ENCODE measurements at regions not wholly inside any gene's neighbourhood (a gene's known extent, or its start where the extent isn't known, plus 50 kb on each side); places are given as distances from the start of the nearest gene placed in this dataset.

GRCh38 chr10:117472872-117473271 is 69.7 kb upstream of the EMX2 start:
- no peaks in the 10 kb centered on the region for H3K9me3 ChIP-seq
- no peak overlapping the region for H3K9ac ChIP-seq
- no peaks in the 10 kb centered on the region for H4K20me1 ChIP-seq
- no peaks in the 10 kb centered on the region for H3K36me3 ChIP-seq
- no peak overlapping the region for H3K27ac ChIP-seq
- TF ChIP-seq Cebpa-rat (IDR thresholded peaks at IDR 0.05): no peak
- H3K4me2 ChIP-seq: no peak overlapping the region
- no peak overlapping the region for H3K4me3 ChIP-seq
- H3K4me1 ChIP-seq: peaks cover 15% of the 10 kb centered on the region
- H3K27me3 ChIP-seq: no peaks in the 10 kb centered on the region

- no peak overlapping the region for H3K9ac ChIP-seq
- H3K4me1 ChIP-seq: peaks cover under 1% of the 10 kb centered on the region; the same call in 1 of the 2 replicates
- H3K4me3 ChIP-seq: no peak overlapping the region
- H3K36me3 ChIP-seq: no peaks in the 10 kb centered on the region
- no peak overlapping the region for H3K4me2 ChIP-seq
- no peaks in the 10 kb centered on the region for H3K27me3 ChIP-seq
- no peak; the same call in 1 of the 2 replicates for TF ChIP-seq Cebpa-rat (IDR thresholded peaks at IDR 0.05)
- no peak overlapping the region for H3K27ac ChIP-seq
- no peaks in the 10 kb centered on the region for H3K9me3 ChIP-seq
- H4K20me1 ChIP-seq: no peaks in the 10 kb centered on the region
Observed at GRCh38 chr10:117471344-117471874, 71.1 kb upstream of the EMX2 start.

- Histone ChIP-seq H4K20me1 (no peaks in the 10 kb centered on the region), H3K9me3 (no peaks in the 10 kb centered on the region), H3K4me2 (no peak overlapping the region), H3K4me3 (no peak overlapping the region), H3K27me3 (no peaks in the 10 kb centered on the region), H3K4me1 (no peaks in the 10 kb centered on the region), H3K27ac (no peak overlapping the region), H3K9ac (no peak overlapping the region), H3K36me3 (no peaks in the 10 kb centered on the region)
- TF ChIP-seq Cebpa-rat (IDR thresholded peaks at IDR 0.05): no peak
Observed at GRCh38 chr10:117470733-117471132, 71.8 kb upstream of the EMX2 start.

GRCh38 chr10:117468665-117469064 is 73.9 kb upstream of the EMX2 start:
- Histone ChIP-seq H3K4me2 (no peak overlapping the region), H3K36me3 (no peaks in the 10 kb centered on the region), H3K9ac (no peak overlapping the region), H3K9me3 (no peaks in the 10 kb centered on the region), H3K27me3 (no peaks in the 10 kb centered on the region), H3K27ac (no peak overlapping the region), H3K4me3 (no peak overlapping the region), H3K4me1 (no peaks in the 10 kb centered on the region), H4K20me1 (no peaks in the 10 kb centered on the region)
- TF ChIP-seq Cebpa-rat (IDR thresholded peaks at IDR 0.05): no peak

- TF ChIP-seq Cebpa-rat (IDR thresholded peaks at IDR 0.05): no peak
- no peaks in the 10 kb centered on the region; the same call in 1 of the 2 replicates for H3K9me3 ChIP-seq
- no peak overlapping the region for H3K9ac ChIP-seq
- no peaks in the 10 kb centered on the region for H4K20me1 ChIP-seq
- no peaks in the 10 kb centered on the region for H3K4me1 ChIP-seq
- no peaks in the 10 kb centered on the region for H3K27me3 ChIP-seq
- H3K36me3 ChIP-seq: no peaks in the 10 kb centered on the region
- H3K27ac ChIP-seq: no peak overlapping the region
- no peak overlapping the region for H3K4me3 ChIP-seq
- H3K4me2 ChIP-seq: no peak overlapping the region
Observed at GRCh38 chr10:117464176-117464575, 78.4 kb upstream of the EMX2 start.

DNA sequence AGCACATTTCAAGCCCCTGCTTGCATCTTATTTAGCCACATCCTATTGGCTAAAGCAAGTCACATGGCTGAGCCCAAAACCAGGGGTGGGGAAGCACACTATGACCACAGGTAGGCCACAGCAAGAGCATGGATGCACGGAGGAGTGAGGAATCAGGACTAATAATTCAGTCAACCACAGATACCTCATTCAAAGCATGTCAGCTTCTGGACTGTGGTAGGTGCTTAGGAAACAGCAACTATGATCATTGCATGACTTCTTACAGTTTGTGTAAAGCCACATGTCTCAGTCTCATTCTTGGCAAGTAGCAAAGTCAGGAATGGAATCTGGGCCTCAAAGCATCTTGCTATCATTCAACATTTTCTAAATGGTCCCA is 79.0 kb upstream of the EMX2 start:
- no peaks in the 10 kb centered on the region for H4K20me1 ChIP-seq
- no peaks in the 10 kb centered on the region for H3K36me3 ChIP-seq
- H3K4me1 ChIP-seq: no peaks in the 10 kb centered on the region
- no peaks in the 10 kb centered on the region for H3K27me3 ChIP-seq
- no peak overlapping the region for H3K9ac ChIP-seq
- no peaks in the 10 kb centered on the region; the same call in 1 of the 2 replicates for H3K9me3 ChIP-seq
- no peak overlapping the region for H3K4me3 ChIP-seq
- H3K27ac ChIP-seq: no peak overlapping the region
- no peak overlapping the region for H3K4me2 ChIP-seq
- TF ChIP-seq Cebpa-rat (IDR thresholded peaks at IDR 0.05): no peak

- H3K9me3 ChIP-seq: no peaks in the 10 kb centered on the region; the same call in 1 of the 2 replicates
- H3K4me3 ChIP-seq: no peak overlapping the region
- no peaks in the 10 kb centered on the region for H4K20me1 ChIP-seq
- H3K36me3 ChIP-seq: no peaks in the 10 kb centered on the region
- no peak overlapping the region for H3K27ac ChIP-seq
- H3K27me3 ChIP-seq: no peaks in the 10 kb centered on the region
- no peak overlapping the region for H3K9ac ChIP-seq
- TF ChIP-seq Cebpa-rat (IDR thresholded peaks at IDR 0.05): no peak
- no peaks in the 10 kb centered on the region for H3K4me1 ChIP-seq
- H3K4me2 ChIP-seq: no peak overlapping the region
Observed at GRCh38 chr10:117462816-117463544, 79.6 kb upstream of the EMX2 start.

DNA sequence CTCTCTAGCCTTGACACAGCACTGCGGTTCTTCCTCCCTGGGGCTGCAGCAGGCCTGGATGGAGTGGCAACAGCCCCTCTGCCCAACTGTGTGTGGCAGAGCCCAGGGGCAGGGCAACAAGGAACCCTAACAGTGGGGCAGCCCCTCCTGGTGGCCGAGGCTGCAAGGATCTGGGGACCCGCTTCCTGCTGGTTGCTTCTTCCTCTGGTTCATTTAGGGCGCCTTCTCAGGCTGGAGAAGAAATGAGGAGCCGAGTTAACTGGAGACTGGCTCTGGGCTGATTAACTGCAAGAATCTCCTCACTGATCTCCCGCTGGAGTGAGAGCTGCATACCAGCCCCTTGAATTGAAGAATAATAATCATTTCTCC is 80.1 kb upstream of the EMX2 start:
- no peak overlapping the region for H3K27ac ChIP-seq
- no peaks in the 10 kb centered on the region; the same call in 1 of the 2 replicates for H3K9me3 ChIP-seq
- H3K4me2 ChIP-seq: no peak overlapping the region
- no peaks in the 10 kb centered on the region for H3K36me3 ChIP-seq
- no peaks in the 10 kb centered on the region for H4K20me1 ChIP-seq
- TF ChIP-seq Cebpa-rat (IDR thresholded peaks at IDR 0.05): no peak
- H3K4me3 ChIP-seq: no peak overlapping the region
- H3K9ac ChIP-seq: no peak overlapping the region
- H3K27me3 ChIP-seq: no peaks in the 10 kb centered on the region
- no peaks in the 10 kb centered on the region; the same call in 1 of the 2 replicates for H3K4me1 ChIP-seq

- no peak overlapping the region for H3K9ac ChIP-seq
- no peak overlapping the region for H3K4me2 ChIP-seq
- H3K4me1 ChIP-seq: no peaks in the 10 kb centered on the region; the same call in 1 of the 2 replicates
Observed at GRCh38 chr10:117461766-117462423, 80.7 kb upstream of the EMX2 start.

More at GRCh38 chr10:117461766-117462423, 80.7 kb upstream of the EMX2 start:
- no peaks in the 10 kb centered on the region for H3K36me3 ChIP-seq
- no peak for TF ChIP-seq Cebpa-rat (IDR thresholded peaks at IDR 0.05)
- H4K20me1 ChIP-seq: no peaks in the 10 kb centered on the region
- H3K9me3 ChIP-seq: no peaks in the 10 kb centered on the region; the same call in 1 of the 2 replicates
- no peaks in the 10 kb centered on the region for H3K27me3 ChIP-seq
- H3K27ac ChIP-seq: no peak overlapping the region
- no peak overlapping the region for H3K4me3 ChIP-seq

Data from BLaER1 (cell line).